Neural progenitor cell (in vitro differentiated cells): ENCODE measurements at regions not wholly inside any gene's neighbourhood (a gene's known extent, or its start where the extent isn't known, plus 50 kb on each side); places are given as distances from the start of the nearest gene placed in this dataset.

ENCODE experiments used
- DNase-seq: peaks from one replicate; pipeline ENCODE4 v3.0.0-alpha.2; 2016; ENCODE audit warnings: low spot score
- H2AFZ ChIP-seq: fragments of 200-600 bp; sonication (generic); replicated peaks from 2 replicates; pipeline ENCODE4 v1.6.1; 2016; ENCODE audit warnings: antibody characterized with exemption
- H3F3A ChIP-seq: fragments of 200-600 bp; sonication (generic); 2 replicates; pipeline ENCODE4 v1.6.1; 2016; ENCODE audit warnings: antibody characterized with exemption, low read depth
- H3K27ac ChIP-seq: fragments of 200-600 bp; sonication (generic); 2 replicates; pipeline ENCODE4 v1.5.1; 2016; ENCODE audit warnings: mild to moderate bottlenecking
- H3K27me3 ChIP-seq: fragments of 200-600 bp; sonication (generic); 2 replicates; pipeline ENCODE4 v1.6.1; 2016; ENCODE audit warnings: mild to moderate bottlenecking, moderate library complexity
- H3K36me3 ChIP-seq: fragments of 200-600 bp; sonication (generic); 2 replicates; pipeline ENCODE4 v1.5.1; 2016
- H3K4me1 ChIP-seq: fragments of 200-600 bp; sonication (generic); 2 replicates; pipeline ENCODE4 v1.6.1; 2016; ENCODE audit warnings: mixed run types
- H3K4me2 ChIP-seq: fragments of 200-600 bp; sonication (generic); 2 replicates; pipeline ENCODE4 v1.6.1; 2016
- H3K4me3 ChIP-seq: fragments of 200-600 bp; sonication (generic); 2 replicates; pipeline ENCODE4 v1.5.1; 2016
- H3K79me2 ChIP-seq: fragments of 200-600 bp; sonication (generic); 2 replicates; pipeline ENCODE4 v1.6.1; 2016; ENCODE audit warnings: low read depth
- H3K9ac ChIP-seq: fragments of 200-600 bp; sonication (generic); 2 replicates; pipeline ENCODE4 v1.6.1; 2016
- H3K9me3 ChIP-seq: fragments of 200-600 bp; sonication (generic); 2 replicates; pipeline ENCODE4 v1.5.1; 2016; ENCODE audit warnings: low read depth
- H4K20me1 ChIP-seq: fragments of 200-600 bp; sonication (generic); 2 replicates; pipeline ENCODE4 v1.6.1; 2016; ENCODE audit warnings: low read depth
- H3K27ac Mint-ChIP-seq: 3 replicates; pipeline ENCODE4 v1.8.0; 2021; ENCODE audit warnings: mixed read lengths
- H3K27me3 Mint-ChIP-seq: 2 replicates; pipeline ENCODE4 v1.8.0; 2022; ENCODE audit warnings: low read depth, mild to moderate bottlenecking, inconsistent platforms, moderate library complexity, mixed read lengths; ENCODE audit not compliant: insufficient read depth
- H3K36me3 Mint-ChIP-seq: 3 replicates; pipeline ENCODE4 v1.8.0; 2021; ENCODE audit warnings: mixed read lengths
- H3K4me1 Mint-ChIP-seq: 3 replicates; pipeline ENCODE4 v1.8.0; 2021; ENCODE audit warnings: mixed read lengths
- H3K4me3 Mint-ChIP-seq: 3 replicates; pipeline ENCODE4 v1.8.0; 2021; ENCODE audit warnings: mild to moderate bottlenecking, moderate library complexity, mixed read lengths
- H3K9me3 Mint-ChIP-seq: 3 replicates; pipeline ENCODE4 v1.8.0; 2020; ENCODE audit warnings: mixed read lengths
- CTCF ChIP-seq: fragments of 200-600 bp; sonication (generic); IDR thresholded peaks from 2 replicates; pipeline ENCODE4 v1.5.1; 2017; ENCODE audit warnings: antibody characterized with exemption, mild to moderate bottlenecking
- EZH2 ChIP-seq: fragments of 200-600 bp; sonication (generic); IDR thresholded peaks from 2 replicates; pipeline ENCODE4 v1.6.1; 2017; ENCODE audit warnings: antibody characterized with exemption, mild to moderate bottlenecking, moderate library complexity
- EZH2phosphoT487 ChIP-seq: fragments of 200-600 bp; sonication (generic); IDR thresholded peaks from 2 replicates; pipeline ENCODE4 v1.6.1; 2017; ENCODE audit warnings: antibody characterized with exemption

GRCh38 chr15:92545996-92546395 lies 109.6 kb downstream of the FAM174B start:
- no peak for TF ChIP-seq EZH2
- no peak for TF ChIP-seq EZH2phosphoT487
- no peak for TF ChIP-seq CTCF
- no peak overlapping the region for H3K27ac Mint-ChIP-seq
- H3F3A ChIP-seq, result no peaks in the 10 kb centered on the region
- no peak overlapping the region for H2AFZ ChIP-seq
- H3K27ac ChIP-seq, result no peak overlapping the region
- no peak overlapping the region for H3K4me2 ChIP-seq
- H3K4me3 Mint-ChIP-seq, result no peak overlapping the region
- H3K27me3 Mint-ChIP-seq, result no peaks in the 10 kb centered on the region
- H3K9me3 ChIP-seq, result no peaks in the 10 kb centered on the region
- H3K9me3 Mint-ChIP-seq, result peaks cover 2% of the 10 kb centered on the region
- no peaks in the 10 kb centered on the region for H3K36me3 Mint-ChIP-seq
- no peaks in the 10 kb centered on the region for H3K79me2 ChIP-seq
- H3K27me3 ChIP-seq, result no peaks in the 10 kb centered on the region
- no peaks in the 10 kb centered on the region for H3K4me1 Mint-ChIP-seq
- DNase-seq, result no peak
- no peaks in the 10 kb centered on the region for H4K20me1 ChIP-seq
- no peaks in the 10 kb centered on the region for H3K36me3 ChIP-seq
- H3K4me3 ChIP-seq, result no peak overlapping the region
- H3K9ac ChIP-seq, result no peak overlapping the region
- no peaks in the 10 kb centered on the region for H3K4me1 ChIP-seq

GRCh38 chr15:92541291-92542200 lies 114.0 kb downstream of the FAM174B start:
- H3K27ac ChIP-seq, result no peak overlapping the region
- H3F3A ChIP-seq, result no peaks in the 10 kb centered on the region
- no peak overlapping the region for H3K27ac Mint-ChIP-seq
- DNase-seq, result no peak
- no peak overlapping the region for H3K4me2 ChIP-seq
- no peaks in the 10 kb centered on the region for H3K4me1 ChIP-seq
- no peaks in the 10 kb centered on the region for H3K9me3 ChIP-seq
- no peaks in the 10 kb centered on the region for H3K36me3 ChIP-seq
- H3K4me1 Mint-ChIP-seq, result no peaks in the 10 kb centered on the region
- H3K4me3 Mint-ChIP-seq, result no peak overlapping the region
- TF ChIP-seq EZH2phosphoT487 (no peak), EZH2 (no peak), CTCF (no peak)
- no peaks in the 10 kb centered on the region for H3K36me3 Mint-ChIP-seq
- H4K20me1 ChIP-seq, result no peaks in the 10 kb centered on the region
- peaks cover 6% of the 10 kb centered on the region for H3K9me3 Mint-ChIP-seq
- no peak overlapping the region for H2AFZ ChIP-seq
- H3K9ac ChIP-seq, result no peak overlapping the region
- H3K27me3 Mint-ChIP-seq, result peaks cover 3% of the 10 kb centered on the region
- H3K4me3 ChIP-seq, result no peak overlapping the region
- H3K79me2 ChIP-seq, result no peaks in the 10 kb centered on the region
- H3K27me3 ChIP-seq, result no peaks in the 10 kb centered on the region

- Histone ChIP-seq H3K9ac (no peak overlapping the region), H3K4me2 (no peak overlapping the region), H2AFZ (no peak overlapping the region), H3K4me1 (no peaks in the 10 kb centered on the region), H3F3A (no peaks in the 10 kb centered on the region), H3K9me3 (no peaks in the 10 kb centered on the region), H3K36me3 (no peaks in the 10 kb centered on the region), H3K79me2 (no peaks in the 10 kb centered on the region), H3K27me3 (no peaks in the 10 kb centered on the region), H3K4me3 (no peak overlapping the region), H3K27ac (no peak overlapping the region), H4K20me1 (no peaks in the 10 kb centered on the region)
- TF ChIP-seq EZH2phosphoT487 (no peak), CTCF (no peak), EZH2 (no peak)
- no peak overlapping the region for H3K27ac Mint-ChIP-seq
- no peak for DNase-seq
- H3K9me3 Mint-ChIP-seq, result peaks cover 16% of the 10 kb centered on the region
- no peaks in the 10 kb centered on the region for H3K4me1 Mint-ChIP-seq
- peaks cover 1% of the 10 kb centered on the region for H3K36me3 Mint-ChIP-seq
- no peak overlapping the region for H3K4me3 Mint-ChIP-seq
- peaks cover 5% of the 10 kb centered on the region for H3K27me3 Mint-ChIP-seq
Measured at GRCh38 chr15:92538115-92538514, 117.5 kb downstream of the FAM174B start.
